H9 (cell line): ENCODE measurements at regions not wholly inside any gene's neighbourhood (a gene's known extent, or its start where the extent isn't known, plus 50 kb on each side); places are given as distances from the start of the nearest gene placed in this dataset.

Experiments
- DNase-seq: peaks from one replicate; pipeline ENCODE4 v3.0.0-alpha.2; 2017
- H2AFZ ChIP-seq: one replicate; pipeline ENCODE4 v1.6.1; 2013; ENCODE audit warnings: mild to moderate bottlenecking, low read length, control low read depth, moderate library complexity
- H2AK5ac ChIP-seq: 2 replicates; pipeline ENCODE4 v1.6.1; 2013; ENCODE audit warnings: low read length, control low read depth, mixed read lengths; ENCODE audit not compliant: insufficient read length
- H2BK120ac ChIP-seq: one replicate; pipeline ENCODE4 v1.6.1; 2013; ENCODE audit warnings: low read depth, mild to moderate bottlenecking, low read length, control low read depth, inconsistent platforms; ENCODE audit not compliant: poor library complexity, severe bottlenecking
- H2BK12ac ChIP-seq: 2 replicates; pipeline ENCODE4 v1.6.1; 2013; ENCODE audit warnings: low read length, control low read depth, mixed read lengths, low read depth; ENCODE audit not compliant: insufficient read length
- H2BK15ac ChIP-seq: 2 replicates; pipeline ENCODE4 v1.6.1; 2013; ENCODE audit warnings: low read depth, low read length, control low read depth
- H2BK20ac ChIP-seq: one replicate; pipeline ENCODE4 v1.6.1; 2013; ENCODE audit warnings: low read depth, mild to moderate bottlenecking, low read length, control low read depth, inconsistent platforms; ENCODE audit not compliant: poor library complexity, severe bottlenecking
- H2BK5ac ChIP-seq: 2 replicates; pipeline ENCODE4 v1.6.1; 2013; ENCODE audit warnings: low read length, control low read depth, mixed read lengths; ENCODE audit not compliant: insufficient read length
- H3K14ac ChIP-seq: 2 replicates; pipeline ENCODE4 v1.6.1; 2013; ENCODE audit warnings: low read length, control low read depth; ENCODE audit not compliant: insufficient read depth
- H3K18ac ChIP-seq: 2 replicates; pipeline ENCODE4 v1.6.1; 2013; ENCODE audit warnings: low read depth, mild to moderate bottlenecking, mixed read lengths, low read length, control low read depth; ENCODE audit not compliant: insufficient read length
- H3K23ac ChIP-seq: 2 replicates; pipeline ENCODE4 v1.6.1; 2013; ENCODE audit warnings: low read length, control low read depth, mixed read lengths, low read depth; ENCODE audit not compliant: insufficient read length
- H3K23me2 ChIP-seq: 2 replicates; pipeline ENCODE4 v1.6.1; 2013; ENCODE audit warnings: low read depth, mild to moderate bottlenecking, mixed read lengths, low read length, control low read depth; ENCODE audit not compliant: insufficient read length, poor library complexity, severe bottlenecking
- H3K27ac ChIP-seq: 2 replicates; pipeline ENCODE4 v1.5.1; 2013; ENCODE audit warnings: low read length, control low read depth, mixed read lengths, low read depth; ENCODE audit not compliant: insufficient read length
- H3K27me3 ChIP-seq: 2 replicates; pipeline ENCODE4 v1.6.1; 2013; ENCODE audit warnings: low read length, control low read depth, inconsistent platforms; ENCODE audit not compliant: insufficient read depth
- H3K4ac ChIP-seq: 2 replicates; pipeline ENCODE4 v1.6.1; 2013; ENCODE audit warnings: low read depth, mild to moderate bottlenecking, control low read depth, inconsistent platforms, low read length, moderate library complexity
- H3K4me1 ChIP-seq: 2 replicates; pipeline ENCODE4 v1.6.1; 2013; ENCODE audit warnings: low read length, control low read depth, inconsistent platforms; ENCODE audit not compliant: insufficient read depth
- H3K4me2 ChIP-seq: 2 replicates; pipeline ENCODE4 v1.6.1; 2013; ENCODE audit warnings: low read length, control low read depth, mixed read lengths; ENCODE audit not compliant: insufficient read length, insufficient read depth
- H3K56ac ChIP-seq: 2 replicates; pipeline ENCODE4 v1.6.1; 2013; ENCODE audit warnings: low read depth, mild to moderate bottlenecking, mixed read lengths, low read length, control low read depth; ENCODE audit not compliant: insufficient read length
- H3K79me1 ChIP-seq: 2 replicates; pipeline ENCODE4 v1.6.1; 2013; ENCODE audit warnings: low read depth, mild to moderate bottlenecking, moderate library complexity, low read length, control low read depth, inconsistent platforms; ENCODE audit not compliant: insufficient read depth, poor library complexity, severe bottlenecking
- H3K79me2 ChIP-seq: 2 replicates; pipeline ENCODE4 v1.6.1; 2013; ENCODE audit warnings: low read length, control low read depth, inconsistent platforms; ENCODE audit not compliant: insufficient read depth
- H3K9ac ChIP-seq: 2 replicates; pipeline ENCODE4 v1.6.1; 2013; ENCODE audit warnings: low read length, control low read depth, mixed read lengths; ENCODE audit not compliant: insufficient read length; ENCODE audit errors: extremely low read depth
- H3K9me3 ChIP-seq: one replicate; pipeline ENCODE4 v1.6.1; 2013; ENCODE audit warnings: low read depth, low read length, inconsistent platforms; ENCODE audit not compliant: control insufficient read depth
- H3T11ph ChIP-seq: one replicate; pipeline ENCODE4 v1.6.1; 2013; ENCODE audit warnings: mild to moderate bottlenecking, low read length, control low read depth, inconsistent platforms
- H4K20me1 ChIP-seq: one replicate; pipeline ENCODE4 v1.6.1; 2013; ENCODE audit not compliant: control insufficient read depth, insufficient read length, insufficient read depth
- H4K5ac ChIP-seq: 2 replicates; pipeline ENCODE4 v1.6.1; 2013; ENCODE audit warnings: low read depth, mild to moderate bottlenecking, mixed read lengths, low read length, control low read depth; ENCODE audit not compliant: insufficient read length
- H4K8ac ChIP-seq: replicated peaks from 2 replicates; pipeline ENCODE4 v1.6.1; 2013; ENCODE audit warnings: low read length, control low read depth, mixed read lengths, low read depth; ENCODE audit not compliant: insufficient read length
- H4K91ac ChIP-seq: 2 replicates; pipeline ENCODE4 v1.6.1; 2013; ENCODE audit warnings: low read depth, mild to moderate bottlenecking, moderate library complexity, mixed read lengths, low read length, control low read depth; ENCODE audit not compliant: insufficient read length
- H3K27ac Mint-ChIP-seq, 3 experiments: 2 replicates in 2 of 3; 3 replicates in 1 of 3; pipeline ENCODE4 v1.8.0; 2020 to 2021; ENCODE audit warnings: mixed read lengths in 3 of 3, mild to moderate bottlenecking in 1 of 3, moderate library complexity in 1 of 3
- H3K27me3 Mint-ChIP-seq: 2 replicates; pipeline ENCODE4 v1.8.0; 2021; ENCODE audit warnings: low read depth, mild to moderate bottlenecking, moderate library complexity, mixed read lengths
- H3K36me3 Mint-ChIP-seq, 3 experiments: 2 replicates in 2 of 3; 3 replicates in 1 of 3; pipeline ENCODE4 v1.8.0; 2020 to 2021; ENCODE audit warnings: low read depth in 3 of 3, mixed read lengths in 3 of 3; ENCODE audit not compliant: insufficient read depth in 1 of 3
- H3K4me1 Mint-ChIP-seq, 2 experiments: 2 replicates each; pipeline ENCODE4 v1.8.0; 2020; ENCODE audit warnings: mixed read lengths in 2 of 2
- H3K4me3 Mint-ChIP-seq, 2 experiments: 2 replicates in 1 of 2; 3 replicates in 1 of 2; pipeline ENCODE4 v1.8.0; 2020 to 2021; ENCODE audit warnings: mild to moderate bottlenecking in 2 of 2, mixed read lengths in 2 of 2, moderate library complexity in 1 of 2
- H3K9me3 Mint-ChIP-seq, 2 experiments: 2 replicates in 1 of 2; 3 replicates in 1 of 2; pipeline ENCODE4 v1.8.0; 2020; ENCODE audit warnings: mild to moderate bottlenecking in 2 of 2, mixed read lengths in 2 of 2, moderate library complexity in 1 of 2
- CTCF ChIP-seq: fragments of 200-600 bp; sonication (generic); conservative IDR thresholded peaks from 3 replicates; pipeline ENCODE4 v1.8.0; 2021; ENCODE audit warnings: antibody characterized with exemption, mild to moderate bottlenecking
- WGBS: extraction: QIAGEN DNeasy Blood & Tissue Kit; methylation state at CpG from one replicate; pipeline ENCODE4 v1.1.7; 2013; ENCODE audit warnings: missing lambda C conversion rate, low lambda C conversion rate, mixed read lengths; ENCODE audit not compliant: insufficient read length; ENCODE audit errors: extremely low coverage; 5-methylcytosine and 5-hydroxymethylcytosine counted together

GRCh38 chr5:2015124-2015848 lies 132.6 kb upstream of the IRX4 start:
- H2AFZ ChIP-seq, result no peak overlapping the region
- no peak overlapping the region for H4K91ac ChIP-seq
- no peaks in the 10 kb centered on the region for H3K9me3 ChIP-seq
- no CpG with 5 or more reads among the region's 13 CpGs for WGBS
- H3K36me3 Mint-ChIP-seq, result no peaks in the 10 kb centered on the region
- no peak overlapping the region for H3K4me3 Mint-ChIP-seq
- no peak overlapping the region for H3K9ac ChIP-seq
- no peak overlapping the region for H3K14ac ChIP-seq
- no peak overlapping the region for H3K56ac ChIP-seq
- H2BK120ac ChIP-seq, result no peak overlapping the region
- no peaks in the 10 kb centered on the region for H4K20me1 ChIP-seq
- H3K27me3 ChIP-seq, result no peaks in the 10 kb centered on the region
- peaks cover 21% of the 10 kb centered on the region for H3K27me3 Mint-ChIP-seq
- no peak overlapping the region for H3K4ac ChIP-seq
- peak; percentile 64 for TF ChIP-seq CTCF
- H3K27ac Mint-ChIP-seq, result no peak overlapping the region
- no peak overlapping the region for H2AK5ac ChIP-seq
- no peak overlapping the region for H2BK12ac ChIP-seq
- no peaks in the 10 kb centered on the region for H3K79me1 ChIP-seq
- no peaks in the 10 kb centered on the region for H3K79me2 ChIP-seq
- H3K9me3 Mint-ChIP-seq, result no peaks in the 10 kb centered on the region
- no peak overlapping the region for H2BK20ac ChIP-seq
- H4K8ac ChIP-seq, result no peak overlapping the region
- H3K27ac ChIP-seq, result no peak overlapping the region
- no peak overlapping the region for H3T11ph ChIP-seq
- no peak for DNase-seq
- H3K4me2 ChIP-seq, result no peak overlapping the region
- no peaks in the 10 kb centered on the region; a peak in 1 of 4 replicates for H3K4me1 Mint-ChIP-seq
- no peak overlapping the region for H3K18ac ChIP-seq
- H2BK5ac ChIP-seq, result no peak overlapping the region
- H3K23me2 ChIP-seq, result no peaks in the 10 kb centered on the region
- H4K5ac ChIP-seq, result no peak overlapping the region
- no peaks in the 10 kb centered on the region for H3K4me1 ChIP-seq
- H3K23ac ChIP-seq, result no peak overlapping the region
- H2BK15ac ChIP-seq, result no peak overlapping the region
